ENCODE measurements at regions not wholly inside any gene's neighbourhood (a gene's known extent, or its start where the extent isn't known, plus 50 kb on each side); places are given as distances from the start of the nearest gene placed in this dataset.

DNA sequence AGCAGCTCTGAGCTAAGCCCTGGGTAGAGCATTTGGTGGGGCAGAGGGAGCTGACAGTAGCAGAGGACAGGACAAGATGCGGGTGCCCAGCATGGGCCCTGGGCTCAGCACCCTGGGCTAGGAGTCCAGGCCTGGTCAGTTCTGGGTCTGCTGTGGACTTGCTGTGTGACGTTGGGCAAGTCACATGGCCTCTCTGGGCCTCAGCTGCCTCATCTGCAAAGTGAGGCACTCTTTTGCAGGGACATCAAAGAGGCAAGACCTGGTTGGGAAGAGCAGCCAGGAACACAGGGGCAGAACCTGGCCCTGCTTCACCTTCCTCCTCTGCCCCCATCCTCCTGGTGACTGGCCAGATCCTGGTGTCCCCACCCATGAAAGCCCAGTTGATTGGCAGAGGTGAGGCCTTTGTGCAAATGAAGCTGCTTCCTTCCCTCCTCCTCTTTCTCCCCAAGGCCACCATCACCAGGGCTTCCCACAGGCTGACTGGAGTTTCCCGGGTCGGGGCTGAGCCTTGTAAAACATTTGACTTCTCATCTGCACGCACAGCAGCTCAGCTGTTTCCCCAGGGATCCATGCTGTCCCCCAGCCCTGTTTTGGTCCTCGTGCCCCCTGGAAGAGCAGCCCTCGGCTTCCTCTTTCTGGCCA lies 350.5 kb downstream of the MATN1 start:
- Histone ChIP-seq H3K9me3 (ENCODE audit: control insufficient read depth, low read length) (no peaks in the 10 kb centered on the region), H3K4me1 (ENCODE audit: control insufficient read depth, insufficient read depth, low read length) (peaks cover 3% of the 10 kb centered on the region), H3K36me3 (ENCODE audit: control insufficient read depth, insufficient read depth, low read length) (no peaks in the 10 kb centered on the region), H3K27me3 (ENCODE audit: control insufficient read depth, insufficient read depth, low read length, poor library complexity, severe bottlenecking) (no peaks in the 10 kb centered on the region), H3K4me3 (ENCODE audit: low read length) (no peak overlapping the region), H3K27ac (ENCODE audit: low read depth, low read length) (no peak overlapping the region), H3K9ac (ENCODE audit: extremely low read depth, low read length, poor library complexity, severe bottlenecking) (no peak overlapping the region)
- WGBS, 2 experiments (ENCODE audit: insufficient coverage in 1 of 2, insufficient read length in 1 of 2) = 83 to 84% methylated on average over 7 of the region's 7 CpGs
- TF ChIP-seq, protein P1, sequence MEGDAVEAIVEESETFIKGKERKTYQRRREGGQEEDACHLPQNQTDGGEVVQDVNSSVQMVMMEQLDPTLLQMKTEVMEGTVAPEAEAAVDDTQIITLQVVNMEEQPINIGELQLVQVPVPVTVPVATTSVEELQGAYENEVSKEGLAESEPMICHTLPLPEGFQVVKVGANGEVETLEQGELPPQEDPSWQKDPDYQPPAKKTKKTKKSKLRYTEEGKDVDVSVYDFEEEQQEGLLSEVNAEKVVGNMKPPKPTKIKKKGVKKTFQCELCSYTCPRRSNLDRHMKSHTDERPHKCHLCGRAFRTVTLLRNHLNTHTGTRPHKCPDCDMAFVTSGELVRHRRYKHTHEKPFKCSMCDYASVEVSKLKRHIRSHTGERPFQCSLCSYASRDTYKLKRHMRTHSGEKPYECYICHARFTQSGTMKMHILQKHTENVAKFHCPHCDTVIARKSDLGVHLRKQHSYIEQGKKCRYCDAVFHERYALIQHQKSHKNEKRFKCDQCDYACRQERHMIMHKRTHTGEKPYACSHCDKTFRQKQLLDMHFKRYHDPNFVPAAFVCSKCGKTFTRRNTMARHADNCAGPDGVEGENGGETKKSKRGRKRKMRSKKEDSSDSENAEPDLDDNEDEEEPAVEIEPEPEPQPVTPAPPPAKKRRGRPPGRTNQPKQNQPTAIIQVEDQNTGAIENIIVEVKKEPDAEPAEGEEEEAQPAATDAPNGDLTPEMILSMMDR (conservative IDR thresholded peaks at IDR 0.05) = no peak
- peak; percentile 82 for DNase-seq
- Mint-ChIP-seq H3K9me3 (no peaks in the 10 kb centered on the region), H3K36me3 (ENCODE audit: low read depth) (no peaks in the 10 kb centered on the region), H3K4me1 (peaks cover 26% of the 10 kb centered on the region), H3K27ac (no peak overlapping the region), H3K27me3 (ENCODE audit: insufficient read depth) (no peaks in the 10 kb centered on the region), H3K4me3 (no peak overlapping the region)

DNA sequence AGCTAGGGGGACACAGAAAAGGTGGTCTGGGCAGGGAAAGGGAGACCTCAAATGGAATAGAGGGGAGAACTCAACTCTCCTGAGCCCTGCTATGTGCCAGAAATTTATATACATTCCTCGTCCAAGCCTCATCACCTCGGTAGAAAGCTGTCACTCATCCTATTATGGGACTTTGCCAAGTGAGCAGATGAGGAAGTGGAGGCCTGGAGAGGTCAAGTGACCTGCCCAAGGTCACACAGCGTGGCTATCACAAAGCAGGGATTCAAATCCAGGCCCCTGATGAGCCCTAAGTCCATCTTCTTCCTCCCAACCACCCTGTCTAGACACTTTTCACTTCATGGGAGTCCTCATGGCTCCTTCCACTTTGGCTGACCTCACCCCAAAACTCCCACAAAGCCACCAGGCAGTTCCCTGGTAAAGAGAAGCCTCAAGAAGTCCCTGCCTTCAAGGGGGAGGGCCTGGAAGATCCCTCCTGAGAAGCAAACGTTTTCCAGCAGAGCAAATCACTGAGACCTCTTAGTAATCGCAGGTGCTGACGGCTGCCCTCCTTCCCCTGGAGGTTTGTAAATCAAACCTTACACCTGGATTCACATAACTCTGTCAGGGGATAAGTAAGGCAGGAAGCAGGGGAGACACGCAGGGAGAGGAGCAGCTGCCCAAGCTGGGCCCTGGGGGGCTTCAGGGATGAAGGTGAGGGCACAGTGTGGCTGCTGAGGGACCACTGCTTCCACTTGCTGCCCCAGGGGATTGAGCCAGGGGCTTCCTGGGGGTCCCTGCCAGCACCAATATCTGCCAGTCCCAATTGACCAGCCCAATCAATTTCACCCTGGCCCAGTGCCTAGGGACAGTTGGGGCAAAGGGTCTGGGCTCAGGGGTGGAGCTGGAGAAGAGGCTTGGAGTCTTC lies 351.2 kb downstream of the MATN1 start:
- Mint-ChIP-seq H3K4me1 (peaks cover 26% of the 10 kb centered on the region), H3K27ac (peak overlapping the region; percentile 74), H3K27me3 (ENCODE audit: insufficient read depth) (no peaks in the 10 kb centered on the region), H3K9me3 (no peaks in the 10 kb centered on the region), H3K4me3 (no peak overlapping the region), H3K36me3 (ENCODE audit: low read depth) (no peaks in the 10 kb centered on the region)
- Histone ChIP-seq H3K4me3 (ENCODE audit: low read length) (no peak overlapping the region), H3K9me3 (ENCODE audit: control insufficient read depth, low read length) (no peaks in the 10 kb centered on the region), H3K4me1 (ENCODE audit: control insufficient read depth, insufficient read depth, low read length) (peaks cover 3% of the 10 kb centered on the region), H3K9ac (ENCODE audit: extremely low read depth, low read length, poor library complexity, severe bottlenecking) (no peak overlapping the region), H3K36me3 (ENCODE audit: control insufficient read depth, insufficient read depth, low read length) (no peaks in the 10 kb centered on the region), H3K27me3 (ENCODE audit: control insufficient read depth, insufficient read depth, low read length, poor library complexity, severe bottlenecking) (no peaks in the 10 kb centered on the region), H3K27ac (ENCODE audit: low read depth, low read length) (no peak overlapping the region)
- 71 to 96% methylated on average over 3 to 7 of the region's 7 CpGs for WGBS, 2 experiments (ENCODE audit: insufficient coverage in 1 of 2, insufficient read length in 1 of 2)
- TF ChIP-seq, protein P1 (conservative IDR thresholded peaks at IDR 0.05) = no peak
- DNase-seq = peak; percentile 51

DNA sequence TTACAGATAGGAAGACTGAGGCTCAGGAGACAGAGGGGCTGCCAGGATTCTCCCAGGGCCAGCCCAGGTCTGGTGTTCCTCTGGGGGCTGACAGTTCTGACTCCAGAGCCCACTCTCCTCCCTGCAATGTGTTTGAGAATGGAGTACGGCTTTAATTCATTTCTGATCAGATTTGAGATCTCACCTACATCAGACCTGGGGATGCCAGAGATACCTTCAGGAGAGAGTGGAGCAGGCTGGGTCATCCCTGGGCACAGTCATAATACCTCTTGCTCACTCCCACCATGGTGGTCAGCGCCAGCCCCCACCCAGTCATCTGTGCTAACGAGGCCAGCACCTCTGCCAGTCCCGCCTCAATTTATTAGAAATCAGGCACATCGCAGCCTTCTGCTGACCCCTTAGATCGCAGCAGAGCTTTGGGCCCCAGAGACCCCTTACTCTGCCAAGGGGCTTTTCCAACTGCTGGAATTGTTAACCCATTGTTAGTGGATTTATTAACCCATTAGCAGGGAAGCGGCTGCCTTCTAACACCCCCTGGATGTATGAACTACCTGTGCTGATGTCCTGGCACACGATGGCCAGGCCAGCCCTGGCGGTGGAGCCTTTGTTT lies 352.1 kb downstream of the MATN1 start:
- Histone ChIP-seq H3K9me3 (ENCODE audit: control insufficient read depth, low read length) (no peaks in the 10 kb centered on the region), H3K4me3 (ENCODE audit: low read length) (no peak overlapping the region), H3K4me1 (ENCODE audit: control insufficient read depth, insufficient read depth, low read length) (peaks cover 3% of the 10 kb centered on the region), H3K9ac (ENCODE audit: extremely low read depth, low read length, poor library complexity, severe bottlenecking) (no peak overlapping the region), H3K36me3 (ENCODE audit: control insufficient read depth, insufficient read depth, low read length) (no peaks in the 10 kb centered on the region), H3K27me3 (ENCODE audit: control insufficient read depth, insufficient read depth, low read length, poor library complexity, severe bottlenecking) (no peaks in the 10 kb centered on the region), H3K27ac (ENCODE audit: low read depth, low read length) (no peak overlapping the region)
- H3K36me3 Mint-ChIP-seq (ENCODE audit: low read depth) = no peaks in the 10 kb centered on the region
- 91 to 96% methylated on average over 6 to 9 of the region's 9 CpGs for WGBS, 2 experiments (ENCODE audit: insufficient coverage in 1 of 2, insufficient read length in 1 of 2)
- H3K27ac Mint-ChIP-seq = peak overlapping the region; percentile 17
- no peaks in the 10 kb centered on the region for H3K9me3 Mint-ChIP-seq
- TF ChIP-seq, protein P1 (conservative IDR thresholded peaks at IDR 0.05) = no peak
- peak; percentile 27 for DNase-seq
- H3K4me3 Mint-ChIP-seq = no peak overlapping the region
- H3K27me3 Mint-ChIP-seq (ENCODE audit: insufficient read depth) = no peaks in the 10 kb centered on the region
- H3K4me1 Mint-ChIP-seq = peaks cover 22% of the 10 kb centered on the region

Data from endodermal cell (in vitro differentiated cells).